ENCODE measurements at regions not wholly inside any gene's neighbourhood (a gene's known extent, or its start where the extent isn't known, plus 50 kb on each side); places are given as distances from the start of the nearest gene placed in this dataset.

GRCh38 chr6:81694855-81695254 is 57.6 kb downstream of the TENT5A start:
- no peak overlapping the region for H3K9ac ChIP-seq (ENCODE audit: low read length in 2 of 2)
- no peaks in the 10 kb centered on the region for H3K9me3 ChIP-seq (ENCODE audit: control insufficient read depth in 2 of 2, low read length in 2 of 2)
- no peaks in the 10 kb centered on the region for H3K36me3 ChIP-seq (ENCODE audit: control insufficient read depth in 2 of 2, insufficient read depth in 2 of 2, low read length in 2 of 2)
- no peaks in the 10 kb centered on the region for H3K27me3 ChIP-seq (ENCODE audit: control insufficient read depth in 1 of 2, insufficient read depth in 2 of 2, low read length in 2 of 2)
- H3K27ac ChIP-seq (ENCODE audit: low read length) = no peak overlapping the region
- peaks cover 5% of the 10 kb centered on the region for H3K4me1 ChIP-seq (ENCODE audit: control insufficient read depth, insufficient read depth, low read length)
- H3K4me3 ChIP-seq (ENCODE audit: low read length in 2 of 2) = no peak overlapping the region

DNA sequence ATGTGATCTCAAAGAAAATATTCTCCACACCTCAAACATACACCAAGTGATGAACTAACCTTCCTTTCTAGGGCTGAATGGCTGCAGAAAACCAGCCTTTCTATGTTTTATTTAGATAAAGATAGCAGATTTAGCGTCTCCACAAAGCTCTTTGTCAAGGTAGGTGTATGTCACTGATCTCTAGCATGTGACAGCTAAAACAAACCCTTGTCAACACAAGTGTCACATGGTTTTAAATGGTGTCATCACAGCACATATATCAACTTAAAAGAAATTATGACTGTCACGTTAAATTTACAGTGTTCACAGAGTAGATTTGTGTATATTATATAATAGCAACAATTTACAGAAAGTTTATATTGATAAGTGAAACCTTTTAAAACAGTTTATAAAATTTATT is 58.3 kb downstream of the TENT5A start:
- no peak overlapping the region for H3K9ac ChIP-seq (ENCODE audit: low read length in 2 of 2)
- H3K27me3 ChIP-seq (ENCODE audit: control insufficient read depth in 1 of 2, insufficient read depth in 2 of 2, low read length in 2 of 2) = no peaks in the 10 kb centered on the region
- H3K4me1 ChIP-seq (ENCODE audit: control insufficient read depth, insufficient read depth, low read length) = peaks cover 5% of the 10 kb centered on the region
- no peak overlapping the region for H3K27ac ChIP-seq (ENCODE audit: low read length)
- H3K36me3 ChIP-seq (ENCODE audit: control insufficient read depth in 2 of 2, insufficient read depth in 2 of 2, low read length in 2 of 2) = no peaks in the 10 kb centered on the region
- H3K9me3 ChIP-seq (ENCODE audit: control insufficient read depth in 2 of 2, low read length in 2 of 2) = no peaks in the 10 kb centered on the region
- H3K4me3 ChIP-seq (ENCODE audit: low read length in 2 of 2) = no peak overlapping the region

GRCh38 chr6:81693266-81693665 is 59.2 kb downstream of the TENT5A start:
- no peaks in the 10 kb centered on the region for H3K27me3 ChIP-seq (ENCODE audit: control insufficient read depth in 1 of 2, insufficient read depth in 2 of 2, low read length in 2 of 2)
- H3K4me1 ChIP-seq (ENCODE audit: control insufficient read depth, insufficient read depth, low read length) = peaks cover 5% of the 10 kb centered on the region
- no peak overlapping the region for H3K4me3 ChIP-seq (ENCODE audit: low read length in 2 of 2)
- no peak overlapping the region for H3K27ac ChIP-seq (ENCODE audit: low read length)
- H3K9me3 ChIP-seq (ENCODE audit: control insufficient read depth in 2 of 2, low read length in 2 of 2) = no peaks in the 10 kb centered on the region
- no peaks in the 10 kb centered on the region for H3K36me3 ChIP-seq (ENCODE audit: control insufficient read depth in 2 of 2, insufficient read depth in 2 of 2, low read length in 2 of 2)
- no peak overlapping the region for H3K9ac ChIP-seq (ENCODE audit: low read length in 2 of 2)

GRCh38 chr6:81690073-81690472 is 62.4 kb downstream of the TENT5A start:
- Histone ChIP-seq H3K27ac (ENCODE audit: low read length) (no peak overlapping the region), H3K9ac (ENCODE audit: low read length in 2 of 2) (no peak overlapping the region), H3K27me3 (ENCODE audit: control insufficient read depth in 1 of 2, insufficient read depth in 2 of 2, low read length in 2 of 2) (no peaks in the 10 kb centered on the region), H3K36me3 (ENCODE audit: control insufficient read depth in 2 of 2, insufficient read depth in 2 of 2, low read length in 2 of 2) (no peaks in the 10 kb centered on the region), H3K4me1 (ENCODE audit: control insufficient read depth, insufficient read depth, low read length) (no peaks in the 10 kb centered on the region), H3K9me3 (ENCODE audit: control insufficient read depth in 2 of 2, low read length in 2 of 2) (no peaks in the 10 kb centered on the region), H3K4me3 (ENCODE audit: low read length in 2 of 2) (no peak overlapping the region)

GRCh38 chr6:81689580-81689979 is 62.9 kb downstream of the TENT5A start:
- no peaks in the 10 kb centered on the region for H3K36me3 ChIP-seq (ENCODE audit: control insufficient read depth in 2 of 2, insufficient read depth in 2 of 2, low read length in 2 of 2)
- no peaks in the 10 kb centered on the region for H3K27me3 ChIP-seq (ENCODE audit: control insufficient read depth in 1 of 2, insufficient read depth in 2 of 2, low read length in 2 of 2)
- H3K9ac ChIP-seq (ENCODE audit: low read length in 2 of 2) = no peak overlapping the region
- H3K9me3 ChIP-seq (ENCODE audit: control insufficient read depth in 2 of 2, low read length in 2 of 2) = no peaks in the 10 kb centered on the region
- H3K4me1 ChIP-seq (ENCODE audit: control insufficient read depth, insufficient read depth, low read length) = no peaks in the 10 kb centered on the region
- no peak overlapping the region for H3K27ac ChIP-seq (ENCODE audit: low read length)
- no peak overlapping the region for H3K4me3 ChIP-seq (ENCODE audit: low read length in 2 of 2)

- Histone ChIP-seq H3K9me3 (ENCODE audit: control insufficient read depth in 2 of 2, low read length in 2 of 2) (no peaks in the 10 kb centered on the region), H3K36me3 (ENCODE audit: control insufficient read depth in 2 of 2, insufficient read depth in 2 of 2, low read length in 2 of 2) (no peaks in the 10 kb centered on the region), H3K9ac (ENCODE audit: low read length in 2 of 2) (no peak overlapping the region), H3K4me3 (ENCODE audit: low read length in 2 of 2) (no peak overlapping the region), H3K27me3 (ENCODE audit: control insufficient read depth in 1 of 2, insufficient read depth in 2 of 2, low read length in 2 of 2) (no peaks in the 10 kb centered on the region), H3K27ac (ENCODE audit: low read length) (no peak overlapping the region), H3K4me1 (ENCODE audit: control insufficient read depth, insufficient read depth, low read length) (no peaks in the 10 kb centered on the region)
Observed at GRCh38 chr6:81683912-81684311, 68.6 kb downstream of the TENT5A start.

DNA sequence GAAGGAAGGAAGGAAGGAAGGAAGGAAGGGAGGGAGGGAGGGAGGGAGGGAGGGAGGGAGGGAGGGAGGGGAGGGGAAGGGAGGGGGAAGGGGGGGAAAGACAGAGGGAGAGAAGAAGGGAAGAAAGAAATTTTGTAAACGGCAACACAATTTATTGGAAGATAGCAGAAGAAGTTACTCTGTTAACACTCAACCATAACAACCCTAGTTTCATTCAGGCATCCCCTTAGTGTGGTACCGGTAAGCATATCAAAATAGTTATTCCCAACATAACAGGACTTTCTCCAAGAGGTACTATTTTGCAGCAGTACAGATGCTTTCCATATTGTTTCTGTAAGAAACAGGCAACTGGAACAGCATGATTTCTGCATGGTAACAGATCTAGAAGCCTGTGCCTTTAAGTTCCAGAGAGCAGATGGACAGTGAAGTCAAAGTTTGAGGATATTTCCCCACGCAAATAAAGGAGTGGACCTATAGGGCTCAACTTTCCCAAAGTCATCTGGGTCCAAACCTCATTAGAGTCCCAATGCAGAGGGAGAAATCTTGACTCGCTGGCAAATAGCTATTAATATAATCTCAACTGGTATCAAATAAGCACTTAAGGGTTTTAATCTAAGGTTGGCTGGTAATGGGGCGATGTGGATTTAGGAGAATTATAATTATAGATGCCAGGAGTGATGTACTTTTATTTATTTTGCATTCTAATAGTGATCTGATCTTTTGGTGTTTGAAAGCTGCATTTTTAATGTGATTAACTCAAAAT is 69.4 kb downstream of the TENT5A start:
- no peak overlapping the region for H3K27ac ChIP-seq (ENCODE audit: low read length)
- no peaks in the 10 kb centered on the region for H3K27me3 ChIP-seq (ENCODE audit: control insufficient read depth in 1 of 2, insufficient read depth in 2 of 2, low read length in 2 of 2)
- no peak overlapping the region for H3K4me3 ChIP-seq (ENCODE audit: low read length in 2 of 2)
- H3K9me3 ChIP-seq (ENCODE audit: control insufficient read depth in 2 of 2, low read length in 2 of 2) = no peaks in the 10 kb centered on the region
- no peaks in the 10 kb centered on the region for H3K36me3 ChIP-seq (ENCODE audit: control insufficient read depth in 2 of 2, insufficient read depth in 2 of 2, low read length in 2 of 2)
- H3K4me1 ChIP-seq (ENCODE audit: control insufficient read depth, insufficient read depth, low read length) = no peaks in the 10 kb centered on the region
- no peak overlapping the region for H3K9ac ChIP-seq (ENCODE audit: low read length in 2 of 2)

DNA sequence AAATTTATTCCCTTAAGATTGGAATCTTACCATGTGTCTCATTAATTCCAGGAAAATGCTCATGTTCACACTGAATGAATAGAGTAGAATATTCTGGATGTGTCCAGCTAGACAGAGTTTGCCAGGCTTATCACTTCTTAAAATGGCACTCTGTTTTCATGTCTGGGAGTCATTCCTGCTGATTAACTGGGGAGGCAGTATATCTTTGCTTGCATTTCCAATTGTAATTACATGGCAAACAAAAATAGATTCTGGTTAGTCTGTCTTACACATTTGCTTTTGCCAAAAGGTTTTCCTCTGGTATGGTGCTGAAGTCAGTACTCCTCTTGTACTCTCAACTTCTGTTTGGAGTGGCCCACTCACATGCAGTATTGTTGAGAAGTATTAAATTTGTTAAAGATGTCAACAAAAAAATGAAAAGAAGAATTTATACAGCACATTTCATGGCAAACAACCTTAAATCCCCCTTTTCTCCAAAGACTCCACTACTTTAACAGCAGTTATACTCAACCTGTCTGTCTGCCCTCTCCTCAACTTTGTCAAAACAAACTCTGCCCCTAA is 70.2 kb downstream of the TENT5A start:
- H3K27ac ChIP-seq (ENCODE audit: low read length) = no peak overlapping the region
- H3K27me3 ChIP-seq (ENCODE audit: control insufficient read depth in 1 of 2, insufficient read depth in 2 of 2, low read length in 2 of 2) = no peaks in the 10 kb centered on the region
- H3K4me1 ChIP-seq (ENCODE audit: control insufficient read depth, insufficient read depth, low read length) = no peaks in the 10 kb centered on the region
- no peaks in the 10 kb centered on the region for H3K36me3 ChIP-seq (ENCODE audit: control insufficient read depth in 2 of 2, insufficient read depth in 2 of 2, low read length in 2 of 2)
- H3K9ac ChIP-seq (ENCODE audit: low read length in 2 of 2) = no peak overlapping the region
- no peak overlapping the region for H3K4me3 ChIP-seq (ENCODE audit: low read length in 2 of 2)
- no peaks in the 10 kb centered on the region for H3K9me3 ChIP-seq (ENCODE audit: control insufficient read depth in 2 of 2, low read length in 2 of 2)

- Histone ChIP-seq H3K36me3 (ENCODE audit: control insufficient read depth in 2 of 2, insufficient read depth in 2 of 2, low read length in 2 of 2) (no peaks in the 10 kb centered on the region), H3K4me3 (ENCODE audit: low read length in 2 of 2) (no peak overlapping the region), H3K9me3 (ENCODE audit: control insufficient read depth in 2 of 2, low read length in 2 of 2) (peaks cover 0 to 3% of the 10 kb centered on the region in 2 donors), H3K9ac (ENCODE audit: low read length in 2 of 2) (no peak overlapping the region), H3K27ac (ENCODE audit: low read length) (no peak overlapping the region), H3K27me3 (ENCODE audit: control insufficient read depth in 1 of 2, insufficient read depth in 2 of 2, low read length in 2 of 2) (no peaks in the 10 kb centered on the region), H3K4me1 (ENCODE audit: control insufficient read depth, insufficient read depth, low read length) (no peaks in the 10 kb centered on the region)
Observed at GRCh38 chr6:81669445-81669844, 83.0 kb downstream of the TENT5A start.

- H3K4me3 ChIP-seq (ENCODE audit: low read length in 2 of 2) = no peak overlapping the region
Observed at GRCh38 chr6:81668615-81669047, 83.8 kb downstream of the TENT5A start.

GRCh38 chr6:81666481-81666880 is 86.0 kb downstream of the TENT5A start:
- H3K36me3 ChIP-seq (ENCODE audit: control insufficient read depth in 2 of 2, insufficient read depth in 2 of 2, low read length in 2 of 2) = no peaks in the 10 kb centered on the region
- H3K4me1 ChIP-seq (ENCODE audit: control insufficient read depth, insufficient read depth, low read length) = no peaks in the 10 kb centered on the region
- H3K27ac ChIP-seq (ENCODE audit: low read length) = no peak overlapping the region
- H3K9ac ChIP-seq (ENCODE audit: low read length in 2 of 2) = no peak overlapping the region
- H3K27me3 ChIP-seq (ENCODE audit: control insufficient read depth in 1 of 2, insufficient read depth in 2 of 2, low read length in 2 of 2) = no peaks in the 10 kb centered on the region
- H3K4me3 ChIP-seq (ENCODE audit: low read length in 2 of 2) = no peak overlapping the region
- H3K9me3 ChIP-seq (ENCODE audit: control insufficient read depth in 2 of 2, low read length in 2 of 2) = peaks cover 0 to 3% of the 10 kb centered on the region in 2 donors

More at GRCh38 chr6:81668615-81669047, 83.8 kb downstream of the TENT5A start:
- Histone ChIP-seq H3K9ac (ENCODE audit: low read length in 2 of 2) (no peak overlapping the region), H3K27me3 (ENCODE audit: control insufficient read depth in 1 of 2, insufficient read depth in 2 of 2, low read length in 2 of 2) (no peaks in the 10 kb centered on the region), H3K27ac (ENCODE audit: low read length) (no peak overlapping the region), H3K9me3 (ENCODE audit: control insufficient read depth in 2 of 2, low read length in 2 of 2) (peaks cover 0 to 3% of the 10 kb centered on the region in 2 donors), H3K36me3 (ENCODE audit: control insufficient read depth in 2 of 2, insufficient read depth in 2 of 2, low read length in 2 of 2) (no peaks in the 10 kb centered on the region), H3K4me1 (ENCODE audit: control insufficient read depth, insufficient read depth, low read length) (no peaks in the 10 kb centered on the region)
